ENCODE measurements at regions not wholly inside any gene's neighbourhood (a gene's known extent, or its start where the extent isn't known, plus 50 kb on each side); places are given as distances from the start of the nearest gene placed in this dataset.

DNA sequence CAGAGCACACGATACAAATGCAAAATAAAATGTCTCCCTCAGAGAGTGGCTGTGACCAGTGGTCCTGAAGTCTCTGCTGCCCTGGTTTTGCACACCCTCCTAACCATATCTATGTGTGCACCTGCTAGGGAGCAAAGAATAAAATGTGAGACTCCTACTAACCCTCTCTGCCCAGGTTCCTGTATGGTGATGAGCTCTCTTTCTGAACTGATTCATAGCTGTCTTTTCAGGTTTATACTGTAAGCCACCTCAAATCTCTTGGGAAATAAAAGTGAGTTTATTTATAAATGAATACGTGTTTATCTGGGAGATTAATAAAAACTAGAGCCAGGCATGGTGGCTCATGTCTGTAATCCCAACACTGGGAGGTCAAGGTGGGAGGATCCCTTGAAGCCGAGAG lies 126.0 kb upstream of the RBPJ start:
- Histone ChIP-seq H3K9ac (ENCODE audit: low read depth in 1 of 2, low read length in 2 of 2) (no peak overlapping the region), H3K4me3 (ENCODE audit: low read depth in 1 of 3, low read length in 3 of 3) (no peak overlapping the region), H3K27me3 (ENCODE audit: control insufficient read depth in 4 of 4, insufficient read depth in 4 of 4, low read length in 3 of 4) (no peaks in the 10 kb centered on the region), H3K9me3 (ENCODE audit: control insufficient read depth in 4 of 4, low read length in 3 of 4) (no peaks in the 10 kb centered on the region), H3K27ac (ENCODE audit: low read depth in 1 of 2, low read length in 2 of 2) (no peak overlapping the region), H3K36me3 (ENCODE audit: control insufficient read depth in 4 of 4, insufficient read depth in 3 of 4, low read depth in 1 of 4, low read length in 3 of 4) (no peaks in the 10 kb centered on the region), H3K4me1 (ENCODE audit: control insufficient read depth in 4 of 4, insufficient read depth in 4 of 4, low read length in 3 of 4) (peaks cover 0 to 2% (median 0%) of the 10 kb centered on the region in 4 donors)
- no peak for DNase-seq (ENCODE audit: low spot score)
- 85% methylated on average over 3 of the region's 3 CpGs for WGBS
- TF ChIP-seq RAD21 (IDR thresholded peaks at IDR 0.05) (no peak), ATF3 (IDR thresholded peaks at IDR 0.05) (no peak), YY1 (IDR thresholded peaks at IDR 0.05) (no peak), NR2F2 (IDR thresholded peaks at IDR 0.05) (no peak), JUND (IDR thresholded peaks at IDR 0.05) (no peak), FOXA1 (IDR thresholded peaks at IDR 0.05) (no peak), HNF4A (conservative IDR thresholded peaks at IDR 0.05) (no peak), GABPA (IDR thresholded peaks at IDR 0.05 in 1 of 2, conservative IDR thresholded peaks at IDR 0.05 in 1 of 2) (no peak), SP1 (IDR thresholded peaks at IDR 0.05) (no peak), FOXA2 (IDR thresholded peaks at IDR 0.05) (no peak), MAX (IDR thresholded peaks at IDR 0.05) (no peak), HNF4G (IDR thresholded peaks at IDR 0.05) (no peak), CTCF (IDR thresholded peaks at IDR 0.05; ENCODE audit: low read depth, low read length, missing input control) (no peak), EGR1 (IDR thresholded peaks at IDR 0.05; ENCODE audit: low read depth in 2 of 2) (no peak), TAF1 (conservative IDR thresholded peaks at IDR 0.05) (no peak)
- TF ChIP-seq, protein P1, sequence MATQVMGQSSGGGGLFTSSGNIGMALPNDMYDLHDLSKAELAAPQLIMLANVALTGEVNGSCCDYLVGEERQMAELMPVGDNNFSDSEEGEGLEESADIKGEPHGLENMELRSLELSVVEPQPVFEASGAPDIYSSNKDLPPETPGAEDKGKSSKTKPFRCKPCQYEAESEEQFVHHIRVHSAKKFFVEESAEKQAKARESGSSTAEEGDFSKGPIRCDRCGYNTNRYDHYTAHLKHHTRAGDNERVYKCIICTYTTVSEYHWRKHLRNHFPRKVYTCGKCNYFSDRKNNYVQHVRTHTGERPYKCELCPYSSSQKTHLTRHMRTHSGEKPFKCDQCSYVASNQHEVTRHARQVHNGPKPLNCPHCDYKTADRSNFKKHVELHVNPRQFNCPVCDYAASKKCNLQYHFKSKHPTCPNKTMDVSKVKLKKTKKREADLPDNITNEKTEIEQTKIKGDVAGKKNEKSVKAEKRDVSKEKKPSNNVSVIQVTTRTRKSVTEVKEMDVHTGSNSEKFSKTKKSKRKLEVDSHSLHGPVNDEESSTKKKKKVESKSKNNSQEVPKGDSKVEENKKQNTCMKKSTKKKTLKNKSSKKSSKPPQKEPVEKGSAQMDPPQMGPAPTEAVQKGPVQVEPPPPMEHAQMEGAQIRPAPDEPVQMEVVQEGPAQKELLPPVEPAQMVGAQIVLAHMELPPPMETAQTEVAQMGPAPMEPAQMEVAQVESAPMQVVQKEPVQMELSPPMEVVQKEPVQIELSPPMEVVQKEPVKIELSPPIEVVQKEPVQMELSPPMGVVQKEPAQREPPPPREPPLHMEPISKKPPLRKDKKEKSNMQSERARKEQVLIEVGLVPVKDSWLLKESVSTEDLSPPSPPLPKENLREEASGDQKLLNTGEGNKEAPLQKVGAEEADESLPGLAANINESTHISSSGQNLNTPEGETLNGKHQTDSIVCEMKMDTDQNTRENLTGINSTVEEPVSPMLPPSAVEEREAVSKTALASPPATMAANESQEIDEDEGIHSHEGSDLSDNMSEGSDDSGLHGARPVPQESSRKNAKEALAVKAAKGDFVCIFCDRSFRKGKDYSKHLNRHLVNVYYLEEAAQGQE (IDR thresholded peaks at IDR 0.05): no peak
- TF ChIP-seq, protein P2, sequence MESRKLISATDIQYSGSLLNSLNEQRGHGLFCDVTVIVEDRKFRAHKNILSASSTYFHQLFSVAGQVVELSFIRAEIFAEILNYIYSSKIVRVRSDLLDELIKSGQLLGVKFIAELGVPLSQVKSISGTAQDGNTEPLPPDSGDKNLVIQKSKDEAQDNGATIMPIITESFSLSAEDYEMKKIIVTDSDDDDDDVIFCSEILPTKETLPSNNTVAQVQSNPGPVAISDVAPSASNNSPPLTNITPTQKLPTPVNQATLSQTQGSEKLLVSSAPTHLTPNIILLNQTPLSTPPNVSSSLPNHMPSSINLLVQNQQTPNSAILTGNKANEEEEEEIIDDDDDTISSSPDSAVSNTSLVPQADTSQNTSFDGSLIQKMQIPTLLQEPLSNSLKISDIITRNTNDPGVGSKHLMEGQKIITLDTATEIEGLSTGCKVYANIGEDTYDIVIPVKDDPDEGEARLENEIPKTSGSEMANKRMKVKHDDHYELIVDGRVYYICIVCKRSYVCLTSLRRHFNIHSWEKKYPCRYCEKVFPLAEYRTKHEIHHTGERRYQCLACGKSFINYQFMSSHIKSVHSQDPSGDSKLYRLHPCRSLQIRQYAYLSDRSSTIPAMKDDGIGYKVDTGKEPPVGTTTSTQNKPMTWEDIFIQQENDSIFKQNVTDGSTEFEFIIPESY (IDR thresholded peaks at IDR 0.05): no peak

DNA sequence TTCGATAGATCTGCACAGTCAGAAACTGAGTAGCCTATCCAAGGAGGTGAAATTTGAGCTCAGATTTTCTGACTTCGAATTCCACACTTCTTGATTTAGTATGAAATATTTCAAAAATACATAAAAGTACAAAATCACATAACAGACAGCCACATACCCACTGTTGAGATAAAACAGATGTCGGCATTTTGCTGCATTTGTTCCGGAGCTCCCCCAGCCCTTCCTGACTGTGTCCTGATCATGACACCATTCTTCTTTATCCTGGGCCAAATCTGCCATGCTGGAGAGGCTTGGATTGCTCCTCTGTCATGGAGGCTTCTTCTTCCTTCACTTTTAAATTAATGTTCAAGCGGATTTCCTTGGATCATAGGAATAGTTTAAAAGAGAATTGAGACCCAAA lies 124.2 kb upstream of the RBPJ start:
- Histone ChIP-seq H3K27ac (ENCODE audit: low read depth in 1 of 2, low read length in 2 of 2) (no peak overlapping the region), H3K36me3 (ENCODE audit: control insufficient read depth in 4 of 4, insufficient read depth in 3 of 4, low read depth in 1 of 4, low read length in 3 of 4) (no peaks in the 10 kb centered on the region), H3K4me1 (ENCODE audit: control insufficient read depth in 4 of 4, insufficient read depth in 4 of 4, low read length in 3 of 4) (peaks cover 0 to 2% (median 0%) of the 10 kb centered on the region in 4 donors), H3K4me3 (ENCODE audit: low read depth in 1 of 3, low read length in 3 of 3) (no peak overlapping the region), H3K27me3 (ENCODE audit: control insufficient read depth in 4 of 4, insufficient read depth in 4 of 4, low read length in 3 of 4) (no peaks in the 10 kb centered on the region), H3K9me3 (ENCODE audit: control insufficient read depth in 4 of 4, low read length in 3 of 4) (no peaks in the 10 kb centered on the region), H3K9ac (ENCODE audit: low read depth in 1 of 2, low read length in 2 of 2) (no peak overlapping the region)
- 82% methylated on average over 5 of the region's 5 CpGs for WGBS
- DNase-seq (ENCODE audit: low spot score): no peak
- no peak for TF ChIP-seq ATF3 (IDR thresholded peaks at IDR 0.05)
- TF ChIP-seq GABPA (IDR thresholded peaks at IDR 0.05 in 1 of 2, conservative IDR thresholded peaks at IDR 0.05 in 1 of 2): no peak
- TF ChIP-seq HNF4A (conservative IDR thresholded peaks at IDR 0.05): no peak
- no peak for TF ChIP-seq SP1 (IDR thresholded peaks at IDR 0.05)
- no peak for TF ChIP-seq FOXA1 (IDR thresholded peaks at IDR 0.05)
- no peak for TF ChIP-seq EGR1 (IDR thresholded peaks at IDR 0.05; ENCODE audit: low read depth in 2 of 2)
- TF ChIP-seq CTCF (IDR thresholded peaks at IDR 0.05; ENCODE audit: low read depth, low read length, missing input control): no peak
- TF ChIP-seq, protein P2 (IDR thresholded peaks at IDR 0.05): no peak

All from liver (tissue), 8 donors.